Endothelial cell (in vitro differentiated cells): ENCODE measurements at regions not wholly inside any gene's neighbourhood (a gene's known extent, or its start where the extent isn't known, plus 50 kb on each side); places are given as distances from the start of the nearest gene placed in this dataset.
A peak's percentile ranks its signal among the peaks of the same experiment; 100 is the strongest.

Source experiments
- DNase-seq: peaks from one replicate; pipeline ENCODE4 v3.0.0; 2021; ENCODE audit warnings: low spot score
- H3K27ac Mint-ChIP-seq: one replicate; pipeline ENCODE4 v1.8.0; 2021; ENCODE audit warnings: mixed read lengths, inconsistent platforms; ENCODE audit not compliant: unreplicated experiment
- H3K27me3 Mint-ChIP-seq: one replicate; pipeline ENCODE4 v1.8.0; 2021; ENCODE audit warnings: mild to moderate bottlenecking, moderate library complexity, mixed read lengths, inconsistent platforms; ENCODE audit not compliant: unreplicated experiment
- H3K36me3 Mint-ChIP-seq: one replicate; pipeline ENCODE4 v1.8.0; 2021; ENCODE audit warnings: mild to moderate bottlenecking, low read depth, mixed read lengths, inconsistent platforms; ENCODE audit not compliant: unreplicated experiment
- H3K4me1 Mint-ChIP-seq: one replicate; pipeline ENCODE4 v1.8.0; 2021; ENCODE audit warnings: mild to moderate bottlenecking, mixed read lengths, inconsistent platforms; ENCODE audit not compliant: unreplicated experiment
- H3K4me3 Mint-ChIP-seq: one replicate; pipeline ENCODE4 v1.8.0; 2021; ENCODE audit warnings: mild to moderate bottlenecking, mixed read lengths, inconsistent platforms; ENCODE audit not compliant: unreplicated experiment
- H3K9me3 Mint-ChIP-seq: one replicate; pipeline ENCODE4 v1.8.0; 2021; ENCODE audit warnings: mixed read lengths, inconsistent platforms; ENCODE audit not compliant: unreplicated experiment
- CTCF ChIP-seq: fragments of 200-600 bp; sonication (generic); IDR thresholded peaks from one replicate; pipeline ENCODE4 v1.5.0; 2021; ENCODE audit warnings: antibody characterized with exemption; ENCODE audit not compliant: unreplicated experiment

- TF ChIP-seq CTCF = no peak
- no peak for DNase-seq
- H3K27me3 Mint-ChIP-seq = peaks cover 10% of the 10 kb centered on the region
- peaks cover 8% of the 10 kb centered on the region for H3K4me1 Mint-ChIP-seq
- no peak overlapping the region for H3K4me3 Mint-ChIP-seq
- H3K27ac Mint-ChIP-seq = no peak overlapping the region
- H3K36me3 Mint-ChIP-seq = no peaks in the 10 kb centered on the region
- H3K9me3 Mint-ChIP-seq = no peaks in the 10 kb centered on the region
Observed at GRCh38 chr11:8340296-8340695, 76.6 kb upstream of the LMO1 start.

- H3K27me3 Mint-ChIP-seq = peaks cover 11% of the 10 kb centered on the region
Observed at GRCh38 chr11:8339592-8340022, 75.9 kb upstream of the LMO1 start.

GRCh38 chr11:8338138-8338537, 74.5 kb upstream of the LMO1 start:
- Mint-ChIP-seq H3K4me3 (peak overlapping the region; percentile 19), H3K4me1 (peaks cover 8% of the 10 kb centered on the region), H3K9me3 (no peaks in the 10 kb centered on the region), H3K27me3 (peaks cover 9% of the 10 kb centered on the region), H3K36me3 (no peaks in the 10 kb centered on the region), H3K27ac (no peak overlapping the region)
- DNase-seq = peak; percentile 83
- peak; percentile 71 for TF ChIP-seq CTCF

More at GRCh38 chr11:8339592-8340022, 75.9 kb upstream of the LMO1 start:
- no peak for TF ChIP-seq CTCF
- H3K4me3 Mint-ChIP-seq = no peak overlapping the region
- DNase-seq = no peak
- H3K9me3 Mint-ChIP-seq = no peaks in the 10 kb centered on the region
- H3K4me1 Mint-ChIP-seq = peaks cover 8% of the 10 kb centered on the region
- H3K27ac Mint-ChIP-seq = no peak overlapping the region
- no peaks in the 10 kb centered on the region for H3K36me3 Mint-ChIP-seq

GRCh38 chr11:8337130-8337795, 73.6 kb upstream of the LMO1 start:
- no peaks in the 10 kb centered on the region for H3K36me3 Mint-ChIP-seq
- peaks cover 8% of the 10 kb centered on the region for H3K4me1 Mint-ChIP-seq
- DNase-seq = no peak
- no peak overlapping the region for H3K27ac Mint-ChIP-seq
- H3K4me3 Mint-ChIP-seq = no peak overlapping the region
- no peak for TF ChIP-seq CTCF
- H3K9me3 Mint-ChIP-seq = no peaks in the 10 kb centered on the region
- H3K27me3 Mint-ChIP-seq = peaks cover 9% of the 10 kb centered on the region

- peaks cover 4% of the 10 kb centered on the region for H3K4me1 Mint-ChIP-seq
- DNase-seq = no peak
- H3K36me3 Mint-ChIP-seq = no peaks in the 10 kb centered on the region
- peaks cover 7% of the 10 kb centered on the region for H3K27me3 Mint-ChIP-seq
- H3K9me3 Mint-ChIP-seq = no peaks in the 10 kb centered on the region
- TF ChIP-seq CTCF = no peak
- H3K27ac Mint-ChIP-seq = no peak overlapping the region
- no peak overlapping the region for H3K4me3 Mint-ChIP-seq
Observed at GRCh38 chr11:8336356-8337129, 72.9 kb upstream of the LMO1 start.
